ENCODE measurements at regions not wholly inside any gene's neighbourhood (a gene's known extent, or its start where the extent isn't known, plus 50 kb on each side); places are given as distances from the start of the nearest gene placed in this dataset.

DNA sequence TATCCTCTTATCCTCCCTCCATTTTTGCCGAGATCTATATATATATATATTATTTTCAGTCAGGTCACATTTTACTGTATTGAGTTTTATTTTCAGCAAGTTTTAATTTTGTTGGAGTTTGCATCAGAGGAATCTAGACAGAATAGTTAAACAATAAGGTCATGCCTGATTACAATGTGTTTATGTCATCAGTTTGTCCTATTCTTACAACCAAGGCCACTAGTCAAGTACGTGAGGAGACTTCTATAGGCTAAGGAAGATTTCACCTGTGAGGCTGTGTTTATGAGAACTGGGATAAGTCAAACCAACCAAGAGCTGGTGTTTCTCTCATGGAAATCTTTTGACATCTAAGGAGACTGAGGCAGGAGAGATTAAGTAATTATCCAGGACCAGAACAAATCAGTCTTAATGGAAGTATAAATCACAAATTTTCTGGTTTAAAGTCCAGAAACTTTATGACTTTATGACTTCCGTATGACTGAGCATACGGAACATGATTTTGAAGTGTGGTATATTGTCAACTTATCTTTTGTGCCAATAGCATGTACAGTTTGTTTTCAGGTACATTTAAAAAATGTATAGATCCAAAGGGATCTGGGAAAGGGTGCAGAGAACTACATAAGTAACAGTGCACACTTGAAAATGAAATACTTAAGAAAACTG, 100.0 kb upstream of the DTNA start:
- ChIA-PET SMC1A (ENCODE audit: uncharacterized antibody, unreplicated experiment) (interaction anchor here (0.9 to 1.7 kb wide), 4 partner anchors 10 to 51 kb away, joined by 3 to 9 read pairs (median 3); no protein-coding TSS in a partner anchor), RAD21 (ENCODE audit: unreplicated experiment) (no interaction called here), POLR2A (interaction anchor here (0.6 to 1.3 kb wide), 2 partner anchors 16 to 30 kb away, joined by 3 to 4 read pairs; no protein-coding TSS in a partner anchor), CTCF (interaction anchor here (0.8 to 2.1 kb wide), 5 partner anchors 12 to 200 kb away, joined by 3 to 9 read pairs (median 4); no protein-coding TSS in a partner anchor)
- DNase-seq (ENCODE audit: low read depth, low spot score): no peak
- no peak overlapping the region for H3K27ac ChIP-seq (ENCODE audit: control insufficient read depth, insufficient read depth)
- H3K9ac ChIP-seq (ENCODE audit: control insufficient read depth, insufficient read depth, low read length): no peak overlapping the region
- no peak for TF ChIP-seq SMC3 (IDR thresholded peaks at IDR 0.05; ENCODE audit: borderline replicate concordance, low read length)
- no peak for TF ChIP-seq BACH1 (IDR thresholded peaks at IDR 0.05; ENCODE audit: borderline replicate concordance)
- no peak for TF ChIP-seq PAX8 (IDR thresholded peaks at IDR 0.05)
- TF ChIP-seq HDAC2 (IDR thresholded peaks at IDR 0.05): no peak
- TF ChIP-seq SP1 (IDR thresholded peaks at IDR 0.05; ENCODE audit: low read depth, low read length): no peak
- TF ChIP-seq MTA2 (IDR thresholded peaks at IDR 0.05; ENCODE audit: low read depth): no peak
- no peak for TF ChIP-seq KDM1A (IDR thresholded peaks at IDR 0.05; ENCODE audit: borderline replicate concordance)
- no peak for TF ChIP-seq EED (IDR thresholded peaks at IDR 0.05; ENCODE audit: low read depth)
- no peak for TF ChIP-seq RBBP5 (conservative IDR thresholded peaks at IDR 0.05)
- no peak overlapping the region for H2AFZ ChIP-seq (ENCODE audit: control insufficient read depth, low read depth, low read length)
- 24% methylated on average over 4 of the region's 4 CpGs for WGBS (ENCODE audit: insufficient coverage, insufficient replicate concordance, low lambda C conversion rate, missing lambda C conversion rate)
- H3K9me3 ChIP-seq (replicated peaks; ENCODE audit: control insufficient read depth, insufficient read depth, low read length): no peaks in the 10 kb centered on the region
- H3K36me3 ChIP-seq (ENCODE audit: control insufficient read depth in 2 of 2, insufficient read depth in 2 of 2, low read length in 1 of 2): no peaks in the 10 kb centered on the region
- BruUV-seq (replicated peaks): no TSS peak
- no peak for ATAC-seq
- H4K20me1 ChIP-seq (ENCODE audit: control insufficient read depth, insufficient read depth): no peaks in the 10 kb centered on the region
- FAIRE-seq: no peak
- in situ Hi-C loops (cut with MboI) (no loop called here), intact Hi-C loops (cut with micrococcal nuclease; ENCODE audit: unreplicated experiment) (no loop called here)
- H3K4me2 ChIP-seq (ENCODE audit: control insufficient read depth, insufficient read depth): no peak overlapping the region
- H3K4me3 ChIP-seq: no peak overlapping the region
- H3K27me3 ChIP-seq (replicated peaks in 1 of 2; ENCODE audit: control insufficient read depth in 2 of 2, insufficient read depth in 2 of 2, low read length in 1 of 2): no peaks in the 10 kb centered on the region
- H3K4me1 ChIP-seq (ENCODE audit: control insufficient read depth, insufficient read depth, low read length): no peaks in the 10 kb centered on the region
- no peaks in the 10 kb centered on the region for H3K79me2 ChIP-seq (ENCODE audit: control insufficient read depth, insufficient read depth, low read length)

DNA sequence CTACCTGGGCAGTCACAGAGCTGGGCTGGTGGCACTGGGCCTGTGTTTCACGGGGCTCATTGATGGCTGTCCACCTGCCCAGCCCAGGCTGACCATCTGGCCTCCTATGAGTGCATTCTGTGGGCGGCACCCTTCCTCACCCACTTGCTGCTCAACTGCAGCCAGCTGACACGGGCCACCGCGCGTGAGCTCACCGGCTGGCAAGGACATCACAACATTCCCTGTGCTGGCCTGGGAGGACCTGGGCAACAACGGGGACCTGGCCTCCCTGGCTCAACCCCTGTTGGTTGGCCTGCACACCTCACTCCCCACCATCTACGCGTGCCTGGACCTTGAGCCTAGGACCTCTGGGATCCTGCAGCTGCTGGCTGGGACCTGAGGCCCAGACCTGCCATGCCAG, 98.2 kb upstream of the DTNA start:
- FAIRE-seq: no peak
- intact Hi-C loops (cut with micrococcal nuclease; ENCODE audit: unreplicated experiment): no loop called here
- no peak overlapping the region for H3K27ac ChIP-seq (ENCODE audit: control insufficient read depth, insufficient read depth)
- DNase-seq (ENCODE audit: low read depth, low spot score): no peak
- no peak overlapping the region for H3K9ac ChIP-seq (ENCODE audit: control insufficient read depth, insufficient read depth, low read length)
- H3K4me3 ChIP-seq: no peak overlapping the region
- H3K9me3 ChIP-seq (replicated peaks; ENCODE audit: control insufficient read depth, insufficient read depth, low read length): no peaks in the 10 kb centered on the region
- in situ Hi-C loops (cut with MboI): no loop called here
- POLR2A ChIA-PET: interaction anchor here (0.6 kb wide), 1 partner anchor 102 kb away, joined by 3 read pairs; no protein-coding TSS in a partner anchor
- no TSS peak for BruUV-seq (replicated peaks)
- H3K27me3 ChIP-seq (replicated peaks in 1 of 2; ENCODE audit: control insufficient read depth in 2 of 2, insufficient read depth in 2 of 2, low read length in 1 of 2): no peaks in the 10 kb centered on the region
- TF ChIP-seq, protein P1, sequence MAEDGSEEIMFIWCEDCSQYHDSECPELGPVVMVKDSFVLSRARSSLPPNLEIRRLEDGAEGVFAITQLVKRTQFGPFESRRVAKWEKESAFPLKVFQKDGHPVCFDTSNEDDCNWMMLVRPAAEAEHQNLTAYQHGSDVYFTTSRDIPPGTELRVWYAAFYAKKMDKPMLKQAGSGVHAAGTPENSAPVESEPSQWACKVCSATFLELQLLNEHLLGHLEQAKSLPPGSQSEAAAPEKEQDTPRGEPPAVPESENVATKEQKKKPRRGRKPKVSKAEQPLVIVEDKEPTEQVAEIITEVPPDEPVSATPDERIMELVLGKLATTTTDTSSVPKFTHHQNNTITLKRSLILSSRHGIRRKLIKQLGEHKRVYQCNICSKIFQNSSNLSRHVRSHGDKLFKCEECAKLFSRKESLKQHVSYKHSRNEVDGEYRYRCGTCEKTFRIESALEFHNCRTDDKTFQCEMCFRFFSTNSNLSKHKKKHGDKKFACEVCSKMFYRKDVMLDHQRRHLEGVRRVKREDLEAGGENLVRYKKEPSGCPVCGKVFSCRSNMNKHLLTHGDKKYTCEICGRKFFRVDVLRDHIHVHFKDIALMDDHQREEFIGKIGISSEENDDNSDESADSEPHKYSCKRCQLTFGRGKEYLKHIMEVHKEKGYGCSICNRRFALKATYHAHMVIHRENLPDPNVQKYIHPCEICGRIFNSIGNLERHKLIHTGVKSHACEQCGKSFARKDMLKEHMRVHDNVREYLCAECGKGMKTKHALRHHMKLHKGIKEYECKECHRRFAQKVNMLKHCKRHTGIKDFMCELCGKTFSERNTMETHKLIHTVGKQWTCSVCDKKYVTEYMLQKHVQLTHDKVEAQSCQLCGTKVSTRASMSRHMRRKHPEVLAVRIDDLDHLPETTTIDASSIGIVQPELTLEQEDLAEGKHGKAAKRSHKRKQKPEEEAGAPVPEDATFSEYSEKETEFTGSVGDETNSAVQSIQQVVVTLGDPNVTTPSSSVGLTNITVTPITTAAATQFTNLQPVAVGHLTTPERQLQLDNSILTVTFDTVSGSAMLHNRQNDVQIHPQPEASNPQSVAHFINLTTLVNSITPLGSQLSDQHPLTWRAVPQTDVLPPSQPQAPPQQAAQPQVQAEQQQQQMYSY (CRISPR knock-in tag; IDR thresholded peaks at IDR 0.05): no peak
- TF ChIP-seq CREB1 (IDR thresholded peaks at IDR 0.05; ENCODE audit: low read depth): no peak
- SMC1A ChIA-PET (ENCODE audit: uncharacterized antibody, unreplicated experiment): no interaction called here
- no peaks in the 10 kb centered on the region for H3K79me2 ChIP-seq (ENCODE audit: control insufficient read depth, insufficient read depth, low read length)
- RAD21 ChIA-PET (ENCODE audit: unreplicated experiment): no interaction called here
- no peak overlapping the region for H2AFZ ChIP-seq (ENCODE audit: control insufficient read depth, low read depth, low read length)
- ATAC-seq: no peak
- no peaks in the 10 kb centered on the region for H4K20me1 ChIP-seq (ENCODE audit: control insufficient read depth, insufficient read depth)
- WGBS (ENCODE audit: insufficient coverage, insufficient replicate concordance, low lambda C conversion rate, missing lambda C conversion rate): 43% methylated on average over 10 of the region's 10 CpGs
- no peaks in the 10 kb centered on the region for H3K36me3 ChIP-seq (ENCODE audit: control insufficient read depth in 2 of 2, insufficient read depth in 2 of 2, low read length in 1 of 2)
- CTCF ChIA-PET: no interaction called here
- H3K4me1 ChIP-seq (ENCODE audit: control insufficient read depth, insufficient read depth, low read length): no peaks in the 10 kb centered on the region
- H3K4me2 ChIP-seq (ENCODE audit: control insufficient read depth, insufficient read depth): no peak overlapping the region

Data from GM12878 (cell line).